AG08396 (cell line): ENCODE measurements at regions not wholly inside any gene's neighbourhood (a gene's known extent, or its start where the extent isn't known, plus 50 kb on each side); places are given as distances from the start of the nearest gene placed in this dataset.
A peak's percentile ranks its signal among the peaks of the same experiment; 100 is the strongest.

Experiments used
- DNase-seq: peaks from one replicate; pipeline ENCODE4 v3.0.0; 2012; ENCODE audit warnings: low spot score, mixed read lengths

GRCh38 chr15:70491201-70491621 lies 272.1 kb downstream of the UACA start:
- no peak for DNase-seq

- DNase-seq, result no peak
Measured at GRCh38 chr15:70490838-70491155, 272.6 kb downstream of the UACA start.

GRCh38 chr15:70490148-70490837 lies 273.1 kb downstream of the UACA start:
- no peak for DNase-seq

- DNase-seq, result no peak
Measured at GRCh38 chr15:70488941-70489848, 274.2 kb downstream of the UACA start.

- DNase-seq, result peak; percentile 83
Measured at GRCh38 chr15:70488002-70488605, 275.3 kb downstream of the UACA start.

GRCh38 chr15:70487387-70487740 lies 276.0 kb downstream of the UACA start:
- DNase-seq, result no peak

GRCh38 chr15:70486451-70487386 lies 276.6 kb downstream of the UACA start:
- peak; percentile 75 for DNase-seq

GRCh38 chr15:70486012-70486411 lies 277.3 kb downstream of the UACA start:
- no peak for DNase-seq

- DNase-seq, result no peak
Measured at GRCh38 chr15:70484993-70485392, 278.4 kb downstream of the UACA start.

GRCh38 chr15:70483513-70483912 lies 279.8 kb downstream of the UACA start:
- DNase-seq, result no peak

GRCh38 chr15:70480196-70480856 lies 283.0 kb downstream of the UACA start:
- DNase-seq, result no peak

GRCh38 chr15:70479785-70480184 lies 283.6 kb downstream of the UACA start:
- no peak for DNase-seq

GRCh38 chr15:70479056-70479455 lies 284.3 kb downstream of the UACA start:
- DNase-seq, result no peak

- DNase-seq, result no peak
Measured at GRCh38 chr15:70478251-70478990, 284.9 kb downstream of the UACA start.

GRCh38 chr15:70477750-70478250 lies 285.6 kb downstream of the UACA start:
- no peak for DNase-seq

- no peak for DNase-seq
Measured at GRCh38 chr15:70476441-70476840, 286.9 kb downstream of the UACA start.

GRCh38 chr15:70475921-70476320 lies 287.4 kb downstream of the UACA start:
- DNase-seq, result peak; percentile 26

GRCh38 chr15:70475407-70475781 lies 288.0 kb downstream of the UACA start:
- DNase-seq, result no peak

GRCh38 chr15:70474471-70475406 lies 288.6 kb downstream of the UACA start:
- peak; percentile 91 for DNase-seq
